GM21515 (cell line): ENCODE measurements at regions not wholly inside any gene's neighbourhood (a gene's known extent, or its start where the extent isn't known, plus 50 kb on each side); places are given as distances from the start of the nearest gene placed in this dataset.
"Not testable (repeated sequence)": the region's sequence is repeated elsewhere in the genome, so short reads cannot be mapped to it uniquely, and the experiment has no call there.

Source experiments
- ATAC-seq: cut with Tn5 transposase; IDR thresholded peaks from one replicate; pipeline ENCODE4 v1.9.1; 2021; ENCODE audit not compliant: unreplicated experiment

DNA sequence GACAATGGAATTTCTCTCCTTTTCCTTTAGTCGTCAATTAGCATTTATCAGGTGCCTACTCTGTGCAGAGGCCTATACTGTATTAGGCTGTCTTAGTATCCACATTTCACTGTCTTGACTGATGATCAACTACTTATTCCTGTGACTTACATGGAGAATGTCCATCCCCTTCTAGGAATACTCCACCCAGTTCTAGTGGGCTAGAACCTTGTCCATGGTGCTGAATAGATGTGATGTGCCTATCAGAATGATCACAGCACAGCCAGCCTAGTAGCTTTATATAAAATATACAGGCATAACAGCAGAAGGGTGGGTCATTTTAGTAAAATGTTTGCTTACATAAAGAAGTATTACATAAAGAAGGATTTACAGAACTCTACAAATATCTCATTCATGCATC, 621.4 kb downstream of the PDCD6IP start:
- no peak for ATAC-seq

DNA sequence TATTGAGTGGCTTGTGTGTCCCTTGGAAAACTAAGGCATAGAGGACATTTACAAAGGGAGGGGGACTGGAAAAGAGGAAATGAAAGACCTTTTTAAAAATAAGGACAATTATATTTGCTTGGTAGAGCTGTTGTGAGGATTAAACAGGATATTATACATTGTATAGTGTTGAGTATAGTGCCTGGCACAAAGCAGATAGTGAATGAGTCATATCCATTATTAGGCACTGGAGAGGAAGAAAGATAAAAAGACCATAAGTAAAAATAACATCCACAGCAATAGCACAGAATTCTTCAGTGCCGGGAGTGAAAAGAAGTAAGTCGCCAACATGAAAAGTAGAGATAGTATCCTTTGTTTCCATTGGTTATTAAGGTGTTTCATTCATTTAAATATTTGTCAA, 623.3 kb downstream of the PDCD6IP start:
- no peak for ATAC-seq

DNA sequence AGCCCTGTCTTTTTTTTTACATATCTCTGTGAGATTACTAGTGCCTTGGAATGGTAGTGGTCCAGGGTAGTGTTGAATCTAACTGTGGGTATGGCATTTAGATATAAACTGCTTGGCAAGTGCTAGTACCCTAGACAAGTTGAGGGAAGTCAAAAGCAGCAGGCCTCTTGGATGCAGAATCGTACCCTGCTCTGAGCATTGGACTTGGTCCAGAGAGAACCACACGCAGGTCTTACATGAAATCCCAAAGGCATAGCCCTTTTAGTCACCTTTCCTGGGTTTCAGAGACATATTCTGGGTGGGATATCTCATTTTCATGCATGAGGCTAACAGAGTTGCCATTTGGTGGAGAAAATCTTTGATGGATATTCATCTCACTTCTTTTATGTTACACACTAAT, 641.4 kb downstream of the PDCD6IP start:
- no peak for ATAC-seq

DNA sequence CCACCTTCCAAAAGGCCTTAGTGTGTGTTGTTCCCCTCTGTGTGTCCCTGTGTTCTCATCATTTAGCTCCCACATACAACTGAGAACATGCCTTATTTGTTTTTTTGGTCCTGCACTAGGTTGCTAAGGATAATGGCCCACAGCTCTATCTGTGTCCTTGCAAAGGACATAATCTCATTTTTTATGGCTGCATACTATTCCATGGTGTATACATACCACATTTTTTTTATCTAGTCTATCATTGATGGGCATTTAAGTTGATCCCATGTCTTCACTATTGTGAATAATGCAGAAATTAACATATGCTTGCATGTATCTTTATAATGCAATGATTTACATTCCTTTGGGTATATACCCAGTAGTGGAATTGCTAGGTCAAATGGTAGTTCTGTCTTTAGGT, 645.7 kb downstream of the PDCD6IP start:
- ATAC-seq: no peak

DNA sequence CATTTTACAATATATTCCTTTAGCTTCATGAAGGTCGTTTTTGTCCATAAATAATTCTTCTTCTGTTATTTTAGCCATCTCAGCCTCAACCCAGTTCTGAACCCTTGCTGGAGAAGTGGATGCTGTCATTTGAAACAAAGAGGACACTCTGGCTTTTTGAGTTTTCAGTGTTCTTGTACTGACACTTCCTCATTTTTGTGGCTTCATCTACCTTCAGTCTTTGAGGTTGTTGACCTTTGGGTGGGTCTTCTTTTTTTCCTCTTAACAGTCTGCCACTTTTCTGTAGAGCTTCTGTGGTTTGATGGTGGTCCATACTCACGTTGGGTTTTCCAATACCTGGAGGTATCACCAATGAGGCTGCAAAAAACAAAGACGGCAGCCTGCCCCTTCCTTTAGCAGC, 650.9 kb downstream of the PDCD6IP start:
- ATAC-seq: no peak

DNA sequence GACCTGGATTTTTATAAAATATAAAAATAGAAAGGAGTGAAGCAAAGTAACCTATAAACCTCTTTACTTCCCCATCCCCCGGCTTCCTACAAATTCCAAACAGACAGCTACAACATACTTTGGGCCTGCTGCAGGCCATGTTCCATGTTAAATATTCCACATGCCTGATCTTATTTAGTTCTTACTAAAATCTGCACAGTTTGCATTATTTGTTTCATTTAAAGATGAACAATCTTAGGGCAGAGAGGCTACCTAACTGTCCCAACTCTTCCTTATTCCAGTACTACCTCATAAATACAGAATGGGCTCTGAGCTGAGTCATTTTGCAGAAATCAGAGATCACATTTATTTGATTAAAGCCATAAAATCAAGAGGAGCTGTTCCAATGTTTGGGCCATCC, 665.0 kb downstream of the PDCD6IP start:
- no peak for ATAC-seq

DNA sequence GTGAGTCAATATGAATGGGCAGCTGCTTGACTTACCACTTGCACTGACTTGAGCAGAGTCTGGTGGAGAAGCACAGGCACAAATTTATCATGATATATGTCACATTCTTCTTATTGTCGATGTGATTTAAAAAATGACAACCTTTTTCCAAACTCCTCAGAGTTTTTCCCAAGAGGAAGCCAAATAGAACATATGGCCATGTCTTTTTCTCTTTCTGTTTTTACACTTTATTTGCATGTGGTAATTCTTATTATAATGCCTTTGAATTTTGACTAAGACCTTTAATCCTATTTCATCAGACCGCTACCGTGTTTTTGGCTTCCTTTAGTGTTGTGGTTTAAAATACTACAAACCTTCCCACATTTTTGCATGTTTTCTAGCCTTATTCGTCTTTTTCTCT, 666.2 kb downstream of the PDCD6IP start:
- no peak for ATAC-seq

DNA sequence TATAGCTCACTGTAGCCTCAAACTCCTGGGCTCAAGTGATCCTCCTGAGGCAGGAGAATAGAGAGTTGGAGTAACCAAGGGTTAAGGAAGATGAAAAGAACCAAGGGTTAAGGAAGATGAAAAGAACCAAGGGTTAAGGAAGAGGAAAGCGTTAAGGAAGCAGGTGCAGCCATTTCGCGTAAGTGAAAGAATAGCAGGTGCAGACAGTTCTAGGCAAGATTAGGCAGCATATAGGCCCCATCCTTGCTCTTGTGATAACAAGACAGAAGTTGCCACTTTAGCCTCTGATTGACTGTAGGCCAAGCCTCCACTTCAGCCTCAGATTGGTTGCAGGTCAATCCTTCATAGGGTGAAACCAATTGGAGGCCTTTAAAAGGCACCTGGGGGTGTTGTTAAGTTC, 677.4 kb downstream of the PDCD6IP start:
- ATAC-seq: no peak

DNA sequence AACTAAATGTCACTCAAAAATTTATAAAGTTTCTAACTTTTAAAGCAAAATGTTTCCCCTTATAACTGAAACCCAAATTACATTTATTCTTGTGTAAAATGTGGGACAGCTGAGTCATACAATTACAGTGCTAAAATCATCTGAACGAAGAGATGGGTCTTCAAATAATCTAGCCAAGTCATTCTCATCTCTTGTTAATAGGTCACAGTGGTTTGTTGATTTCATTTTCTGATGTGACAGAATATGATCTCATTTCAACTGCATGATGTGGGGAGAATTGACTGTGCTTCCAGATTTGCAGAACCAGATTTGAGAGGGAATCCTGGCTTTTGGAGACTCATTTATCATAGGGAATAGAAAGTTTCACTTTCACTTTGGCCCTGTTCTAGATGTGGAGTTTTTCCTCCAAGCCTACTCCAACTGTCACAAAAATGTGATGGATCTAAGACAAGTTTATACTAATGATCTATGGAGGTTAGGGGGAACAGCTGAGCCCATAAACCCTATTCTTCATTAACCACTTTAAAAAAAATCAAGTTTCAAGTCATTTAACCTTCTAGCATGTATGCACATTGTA, 685.0 kb downstream of the PDCD6IP start:
- no peak for ATAC-seq

DNA sequence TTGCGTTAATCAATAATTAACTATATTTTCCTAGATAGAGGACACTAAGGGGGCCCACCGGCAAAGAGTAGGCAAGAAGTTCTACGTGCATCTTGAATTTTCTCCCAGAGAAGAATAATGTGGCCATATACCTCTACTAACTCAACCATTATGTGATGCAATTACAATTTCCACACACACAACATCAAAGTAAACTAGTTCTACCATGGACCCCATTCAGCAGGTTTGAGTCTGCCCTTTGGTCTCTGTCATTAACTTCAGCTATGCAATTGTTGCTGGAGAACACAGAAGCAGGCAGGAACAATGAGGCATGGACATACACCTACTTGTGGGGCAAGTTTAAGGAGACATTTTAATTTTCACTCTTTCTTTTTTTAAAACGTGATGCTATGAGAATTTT, 705.9 kb downstream of the PDCD6IP start:
- no peak for ATAC-seq

DNA sequence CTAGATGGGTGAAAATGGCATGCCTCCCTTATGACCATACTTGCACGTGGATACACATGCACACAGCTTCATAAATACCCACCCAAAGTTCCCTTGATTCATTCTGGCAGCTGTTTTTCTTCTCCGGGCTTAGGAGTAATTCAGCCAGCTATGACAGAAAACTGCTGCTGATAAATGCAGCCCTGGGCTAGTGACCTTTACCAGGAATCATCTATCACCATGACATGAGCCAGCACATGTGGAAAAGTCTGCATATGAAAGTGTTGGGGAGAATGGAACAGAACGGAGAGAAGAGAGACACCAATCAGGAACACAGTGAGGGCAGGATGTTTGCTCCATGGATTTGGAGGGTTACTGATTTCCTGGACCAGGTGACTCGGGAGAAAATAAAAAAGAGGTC, 706.3 kb downstream of the PDCD6IP start:
- no peak for ATAC-seq

DNA sequence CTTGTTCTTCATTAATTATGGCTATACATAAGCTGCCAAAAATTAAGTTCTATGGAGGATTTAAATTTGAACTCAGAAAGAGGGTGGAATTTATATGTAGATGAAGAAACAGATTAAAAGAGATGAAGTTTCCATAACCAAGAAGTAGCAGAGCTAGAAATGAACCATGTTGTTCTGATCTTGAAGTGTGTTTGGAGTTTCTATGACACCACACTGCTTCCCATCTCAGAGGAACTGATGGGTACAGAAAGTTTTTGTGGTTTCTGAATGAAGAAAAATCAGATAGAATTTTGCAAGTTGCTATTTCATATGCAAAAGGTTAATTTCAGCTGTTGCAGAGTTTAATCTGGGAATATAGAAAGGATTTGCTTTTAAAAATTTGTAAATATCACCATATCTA, 710.3 kb downstream of the PDCD6IP start:
- ATAC-seq: no peak

DNA sequence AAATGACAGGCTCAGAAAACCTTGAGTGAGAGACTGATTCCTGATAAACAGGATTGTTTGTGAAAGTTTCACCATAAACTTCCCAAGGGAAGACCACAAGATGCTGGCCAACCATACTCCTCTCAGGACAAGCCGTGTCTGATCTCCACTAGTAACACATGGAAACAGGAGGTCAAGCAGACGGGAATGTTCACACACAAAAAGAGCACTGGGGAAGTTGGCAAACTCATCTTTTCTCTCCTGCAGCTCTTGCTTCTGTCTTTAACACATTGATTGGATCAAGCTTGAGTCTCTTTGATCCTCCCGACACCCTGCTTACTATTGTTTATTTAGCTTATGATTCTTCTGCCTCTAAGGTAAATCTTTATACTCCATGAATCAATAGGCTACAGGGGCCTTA, 713.5 kb downstream of the PDCD6IP start:
- ATAC-seq: no peak

DNA sequence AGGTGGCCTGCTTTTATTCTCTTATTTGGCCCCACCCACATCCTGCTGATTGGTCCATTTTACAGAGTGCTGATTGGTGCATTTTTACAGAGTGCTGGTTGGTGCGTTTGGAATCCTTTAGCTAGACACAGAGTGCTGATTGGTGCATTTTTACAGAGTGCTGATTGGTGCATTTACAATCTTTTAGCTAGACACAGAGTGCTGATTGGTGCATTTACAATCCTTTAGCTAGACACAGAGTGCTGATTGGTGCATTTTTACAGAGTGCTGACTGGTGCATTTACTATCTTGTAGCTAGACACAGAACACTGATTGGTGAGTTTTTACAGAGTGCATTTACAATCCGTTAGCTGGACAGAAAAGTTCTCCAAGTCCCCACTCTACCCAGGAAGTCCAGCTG, 720.6 kb downstream of the PDCD6IP start:
- not testable (repeated sequence) for ATAC-seq

DNA sequence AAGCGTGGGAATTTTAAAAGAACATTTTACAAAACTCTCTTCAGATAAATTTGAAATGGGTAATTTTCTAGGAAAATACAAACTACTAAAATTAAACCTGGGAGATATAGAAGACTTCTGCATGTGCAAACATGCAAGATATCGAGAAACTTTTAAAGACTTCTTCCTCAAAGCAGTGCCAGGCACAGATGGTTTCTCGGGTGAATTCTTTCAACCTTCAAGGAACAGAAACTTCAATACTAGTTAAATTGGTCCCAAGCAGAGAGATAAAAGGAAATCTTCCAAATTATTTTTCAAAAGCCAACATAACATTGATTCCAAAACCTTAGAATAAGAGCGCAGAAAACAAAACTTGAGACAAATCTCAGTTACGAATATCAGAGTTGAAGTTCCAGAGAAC, 732.7 kb downstream of the PDCD6IP start:
- no peak for ATAC-seq

DNA sequence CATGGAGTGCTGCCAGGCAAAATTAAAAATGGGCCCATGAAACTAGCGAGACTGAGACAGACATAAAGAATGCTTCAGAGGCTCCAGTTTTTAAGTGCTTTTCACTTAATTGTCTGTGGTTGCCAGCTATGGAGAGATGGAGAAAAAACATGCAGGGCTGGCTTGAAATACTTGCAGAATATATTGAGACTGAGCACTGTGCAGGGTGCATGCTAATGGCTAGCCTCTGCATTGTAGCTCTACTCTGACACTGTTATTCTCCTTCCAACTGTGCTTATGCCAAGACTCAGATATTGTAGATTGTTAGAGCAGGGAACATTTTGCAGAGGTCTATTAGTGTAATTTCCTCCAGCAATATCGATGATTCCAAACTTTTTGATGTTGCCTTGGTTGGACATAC, 735.0 kb downstream of the PDCD6IP start:
- no peak for ATAC-seq

DNA sequence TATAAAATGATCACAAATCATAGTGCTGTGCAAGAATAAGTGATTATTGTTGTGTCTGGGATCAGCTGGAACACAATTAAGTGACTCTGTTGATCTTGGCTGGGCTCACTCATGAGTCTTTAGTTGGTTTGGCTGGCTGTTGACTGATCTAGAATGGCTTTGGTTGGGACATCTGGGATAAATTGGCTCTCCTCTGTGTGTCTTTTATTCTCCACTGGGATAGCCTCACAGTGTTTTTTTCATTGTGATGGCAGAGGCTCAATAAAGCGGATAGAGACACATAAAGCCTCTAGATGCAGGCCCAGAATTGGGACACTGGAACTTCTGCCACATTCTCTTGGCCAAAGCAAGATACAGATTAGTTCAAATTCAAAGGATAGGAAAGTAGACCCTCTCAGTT, 735.6 kb downstream of the PDCD6IP start:
- no peak for ATAC-seq

DNA sequence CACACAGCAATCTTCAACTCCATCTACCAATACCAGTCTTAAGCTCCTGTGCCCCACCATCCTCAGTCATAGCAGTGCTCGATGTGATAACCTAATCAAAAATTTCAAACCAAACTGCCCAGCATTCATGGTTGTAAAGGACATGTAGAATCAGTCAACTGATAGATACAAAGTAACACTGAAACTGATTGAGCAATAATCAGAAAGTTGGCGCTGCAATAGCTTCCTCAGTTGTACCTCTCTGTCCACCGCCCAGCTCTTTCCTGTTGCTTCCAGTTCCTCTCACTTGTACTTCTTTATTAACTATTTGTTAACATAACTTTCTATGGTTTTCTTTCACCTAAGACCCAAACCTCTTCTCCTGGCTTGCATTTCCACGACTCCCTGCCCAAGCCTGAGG, 745.7 kb downstream of the PDCD6IP start:
- ATAC-seq: no peak

DNA sequence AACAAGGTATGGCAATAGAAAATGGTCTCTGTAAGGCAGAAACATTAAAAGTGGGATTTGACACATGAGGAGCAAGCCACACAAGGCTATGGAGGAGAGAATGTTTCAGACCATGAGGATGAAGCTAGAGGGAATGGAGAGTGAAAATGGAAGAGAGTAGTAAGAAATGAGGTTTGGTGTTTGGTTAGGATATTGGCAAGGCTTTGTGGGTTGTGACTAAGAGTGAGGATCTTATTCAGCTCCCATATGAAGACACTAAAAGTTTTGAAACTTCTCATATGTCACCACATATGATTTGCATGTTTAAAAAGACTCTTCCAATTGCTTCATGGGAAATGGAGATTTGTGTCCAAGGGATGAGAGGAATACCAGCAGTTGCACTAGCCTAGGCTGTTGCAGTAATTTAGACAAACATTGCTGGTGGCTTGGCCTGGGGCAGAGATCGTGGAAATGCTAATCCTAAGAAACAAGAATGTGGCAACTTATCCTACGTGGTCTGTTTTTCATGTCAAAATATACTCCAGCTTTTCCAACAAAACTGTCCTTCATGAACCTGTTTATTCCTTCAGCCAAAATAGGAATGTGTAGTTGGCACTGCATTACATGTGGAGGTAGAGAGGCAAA, 749.0 kb downstream of the PDCD6IP start:
- ATAC-seq: no peak

DNA sequence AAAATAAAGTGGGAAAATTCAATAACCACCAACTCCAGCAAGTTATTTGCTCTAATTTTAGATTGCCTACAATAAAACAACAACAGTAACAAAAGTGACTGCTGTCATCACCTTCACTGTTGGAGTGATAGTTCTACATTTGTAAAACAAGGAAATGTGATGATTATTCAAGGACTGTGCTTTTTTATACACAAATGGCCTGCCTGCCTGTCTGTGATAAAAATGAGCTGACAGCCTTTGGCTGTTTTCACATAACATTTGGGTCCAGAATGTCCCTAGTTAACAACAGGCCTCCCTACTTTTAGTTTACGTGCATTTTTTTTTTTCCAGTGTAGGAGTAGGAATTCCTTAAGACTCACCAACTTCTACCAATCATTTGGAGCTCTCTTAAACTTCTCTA, 768.8 kb downstream of the PDCD6IP start:
- ATAC-seq: no peak

DNA sequence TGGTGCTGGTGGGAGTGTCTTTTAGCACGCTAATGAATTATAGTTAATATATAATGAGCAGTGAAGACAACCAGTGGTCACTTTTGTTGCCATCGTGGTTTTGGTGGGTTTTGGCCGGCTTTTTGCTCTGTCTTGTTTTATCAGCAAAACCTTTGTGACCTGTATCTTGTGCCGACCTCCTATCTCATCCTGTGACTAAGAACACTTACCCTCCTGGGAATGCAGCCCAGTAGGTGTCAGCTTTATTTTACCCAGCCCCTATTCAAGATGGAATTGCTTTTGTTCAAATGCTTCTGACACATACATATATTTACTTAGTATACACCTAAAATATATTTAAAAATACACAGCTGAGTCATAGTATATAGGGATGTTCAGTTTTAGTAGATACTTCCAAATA, 770.3 kb downstream of the PDCD6IP start:
- no peak for ATAC-seq

DNA sequence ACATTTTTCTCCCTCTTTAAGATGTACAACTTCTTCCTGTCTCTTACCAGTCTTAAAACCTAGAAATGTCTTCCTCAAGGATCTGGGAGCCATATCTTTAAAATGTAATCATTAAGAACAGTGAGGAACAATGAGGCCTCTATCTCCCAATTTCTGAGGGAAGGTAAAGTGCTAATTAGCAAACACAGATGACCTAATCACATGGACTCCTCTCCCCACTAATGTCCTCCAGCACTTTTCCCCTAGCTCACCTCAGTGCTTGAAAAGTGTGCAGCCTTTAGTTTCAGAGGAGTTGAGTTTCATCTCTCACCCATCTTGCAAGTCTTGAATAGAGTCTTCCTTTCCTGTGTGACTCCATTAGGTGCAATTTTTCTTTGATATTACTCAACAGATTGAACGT, 771.0 kb downstream of the PDCD6IP start:
- no peak for ATAC-seq

DNA sequence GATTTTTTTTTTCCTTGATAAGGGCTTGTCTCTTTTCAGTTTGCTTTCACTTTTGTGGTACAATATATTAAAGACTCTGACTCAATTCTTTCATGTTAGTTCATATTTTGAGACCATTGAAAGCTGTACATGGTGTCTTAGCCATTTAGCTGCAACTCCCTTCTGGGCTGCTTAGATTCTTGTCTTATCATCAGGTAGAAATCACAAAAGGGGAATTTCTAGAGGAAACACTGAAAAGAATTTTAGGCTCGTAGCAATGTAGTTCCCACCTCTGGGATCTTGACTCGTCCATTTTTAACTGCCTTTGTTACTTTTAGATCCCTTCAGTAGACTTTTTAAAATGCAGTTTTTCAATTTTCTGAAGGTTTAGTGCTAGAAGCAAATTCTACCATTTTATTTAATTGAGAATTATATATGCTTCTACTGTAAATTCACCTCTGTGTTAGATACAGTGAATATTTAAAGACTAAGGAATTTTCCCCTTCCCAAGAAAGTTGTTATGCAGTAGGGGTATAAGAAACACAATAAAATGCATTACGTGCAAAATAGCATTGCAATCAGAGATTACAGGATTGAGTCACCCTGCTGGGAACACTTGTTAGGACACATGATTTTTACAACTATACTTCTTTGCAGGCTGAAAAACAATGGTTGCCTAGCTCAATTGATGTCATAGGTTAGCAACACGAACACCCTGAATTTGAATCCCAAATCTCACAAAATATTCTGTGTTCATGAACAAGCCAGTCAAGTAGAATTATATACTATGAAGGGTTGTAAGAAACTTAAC, 772.7 kb downstream of the PDCD6IP start:
- no peak for ATAC-seq
